ENCODE measurements at regions not wholly inside any gene's neighbourhood (a gene's known extent, or its start where the extent isn't known, plus 50 kb on each side); places are given as distances from the start of the nearest gene placed in this dataset.

- no peak for DNase-seq (ENCODE audit: low read depth in 4 of 4, low spot score in 2 of 4)
Measured at GRCh38 chr19:29292153-29292552, 79.2 kb upstream of the UQCRFS1 start.

DNA sequence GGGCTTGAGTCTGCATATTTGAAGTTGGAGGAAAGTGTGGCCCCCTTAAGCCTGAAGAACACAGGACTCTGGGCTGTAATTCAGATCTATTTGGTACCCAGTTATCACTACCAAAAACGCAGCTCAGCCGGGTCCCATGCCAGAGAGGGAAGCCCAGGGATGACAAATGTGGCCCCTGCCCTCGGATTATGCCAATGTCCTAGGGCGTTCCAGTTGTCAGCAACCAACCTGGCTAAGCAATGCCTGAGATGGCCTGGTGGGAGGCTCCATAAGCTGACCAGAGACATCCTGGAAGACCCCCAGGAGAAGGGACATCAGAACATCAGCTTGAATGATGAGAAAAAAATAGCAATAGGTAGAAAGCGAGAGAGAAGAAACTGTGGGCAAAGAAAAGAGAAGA, 79.6 kb upstream of the UQCRFS1 start:
- no peak for DNase-seq (ENCODE audit: low read depth in 4 of 4, low spot score in 2 of 4)

- no peak for DNase-seq (ENCODE audit: low read depth in 4 of 4, low spot score in 2 of 4)
Measured at GRCh38 chr19:29293292-29293691, 80.3 kb upstream of the UQCRFS1 start.

GRCh38 chr19:29293736-29294342, 80.9 kb upstream of the UQCRFS1 start:
- no peak for DNase-seq (ENCODE audit: low read depth in 4 of 4, low spot score in 2 of 4)

DNA sequence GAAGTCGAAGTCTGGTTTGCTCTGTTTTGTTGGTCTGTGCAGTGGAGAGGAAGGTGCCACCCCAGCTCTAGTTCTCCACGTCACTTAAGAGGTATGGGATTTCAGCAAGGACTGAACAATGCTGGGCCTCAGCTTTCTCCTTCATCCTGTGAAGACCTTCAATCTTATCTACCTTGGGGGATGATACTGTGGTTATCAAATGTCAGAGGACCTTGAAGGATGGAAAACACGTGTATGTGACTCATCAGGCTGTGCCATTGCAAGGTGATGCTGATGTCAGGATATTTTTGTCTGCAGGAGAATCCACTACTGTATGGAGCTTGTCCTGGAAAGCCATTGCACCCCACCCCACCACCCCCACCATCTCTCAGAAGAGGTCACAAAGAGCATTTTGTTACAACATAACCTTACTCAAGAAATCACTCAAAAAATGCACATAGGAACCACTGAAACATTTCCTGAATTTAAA, 81.4 kb upstream of the UQCRFS1 start:
- DNase-seq (ENCODE audit: low read depth in 4 of 4, low spot score in 2 of 4) = no peak

GRCh38 chr19:29295285-29295684, 82.3 kb upstream of the UQCRFS1 start:
- no peak for DNase-seq (ENCODE audit: low read depth in 4 of 4, low spot score in 2 of 4)

GRCh38 chr19:29297381-29297780, 84.4 kb upstream of the UQCRFS1 start:
- no peak for DNase-seq (ENCODE audit: low read depth in 4 of 4, low spot score in 2 of 4)

GRCh38 chr19:29299416-29300380, 86.7 kb upstream of the UQCRFS1 start:
- DNase-seq (ENCODE audit: low read depth in 4 of 4, low spot score in 2 of 4) = no peak

DNA sequence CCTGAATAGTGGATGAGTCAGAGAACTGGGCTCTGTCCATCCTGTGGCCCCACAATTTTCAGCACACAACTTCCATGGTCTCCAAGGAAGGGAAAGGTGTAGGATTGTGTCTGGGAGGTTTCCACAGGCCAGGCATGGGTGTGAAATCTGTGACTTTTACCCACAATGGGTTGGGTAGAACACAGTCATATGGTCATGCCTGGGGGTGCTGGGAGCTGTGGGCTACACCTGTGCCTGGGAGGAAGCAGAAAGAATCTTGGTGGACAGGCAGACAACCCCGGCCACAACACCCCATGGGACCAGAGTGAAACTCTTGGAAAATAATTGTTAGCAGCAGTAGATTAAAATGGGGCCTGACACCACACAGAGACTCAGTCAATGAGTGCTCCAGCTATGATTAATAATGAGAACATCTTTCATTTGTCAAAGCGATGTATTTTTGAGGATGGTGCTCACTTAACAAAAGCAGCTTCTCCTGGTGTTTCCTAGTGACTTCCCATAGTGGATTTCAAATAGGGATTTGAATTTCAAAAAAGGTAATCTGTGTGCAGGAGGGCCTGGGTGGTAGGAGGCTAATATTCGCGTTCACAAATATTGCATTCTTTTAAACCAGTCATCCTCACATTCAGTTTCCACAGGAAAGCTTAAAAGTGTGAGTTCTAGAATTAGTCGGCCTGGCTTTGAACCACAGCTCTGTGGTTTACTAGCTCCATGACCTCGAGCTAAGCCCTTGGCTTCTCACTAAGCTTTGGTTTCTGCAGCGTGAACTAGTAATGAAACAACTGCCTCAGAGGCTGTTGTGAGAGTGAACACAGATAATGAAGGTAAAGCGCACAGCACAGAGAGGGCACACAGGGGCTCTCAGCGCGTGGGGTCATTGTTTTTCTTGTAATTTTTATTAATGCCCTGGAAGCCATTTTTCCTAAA, 89.3 kb upstream of the UQCRFS1 start:
- DNase-seq (ENCODE audit: low read depth in 4 of 4, low spot score in 2 of 4) = no peak

DNA sequence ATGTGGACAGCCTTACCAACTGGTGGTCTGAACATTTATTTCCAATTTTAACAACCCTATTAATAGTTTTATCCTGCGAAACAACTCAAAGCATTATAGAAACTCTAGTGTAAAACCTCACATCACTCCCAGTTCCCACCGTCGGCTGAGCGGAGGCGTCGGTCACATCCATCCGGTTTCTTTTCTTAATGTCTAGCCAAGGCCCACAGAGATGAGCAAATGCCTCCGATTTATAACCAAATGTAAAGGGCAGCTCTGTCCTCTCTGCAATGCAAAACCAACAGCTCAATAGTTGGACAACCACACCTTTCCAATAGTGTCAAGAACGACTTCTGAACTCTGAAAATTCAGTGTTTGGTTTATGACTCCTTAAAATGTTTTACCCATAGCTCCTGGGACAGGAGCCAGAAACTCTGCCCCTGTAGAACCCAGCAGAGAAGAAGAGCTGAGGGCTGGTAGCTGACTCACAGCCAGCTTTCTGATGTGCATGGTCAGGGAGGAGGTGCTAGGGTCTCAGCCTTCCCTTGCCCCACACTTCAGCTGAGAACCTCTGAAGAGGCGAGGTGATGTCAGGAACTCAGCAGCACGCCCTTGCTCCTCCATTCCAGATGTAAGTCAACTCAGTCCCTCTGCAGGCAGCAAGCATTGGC, 90.2 kb upstream of the UQCRFS1 start:
- DNase-seq (ENCODE audit: low read depth in 4 of 4, low spot score in 2 of 4) = no peak

DNA sequence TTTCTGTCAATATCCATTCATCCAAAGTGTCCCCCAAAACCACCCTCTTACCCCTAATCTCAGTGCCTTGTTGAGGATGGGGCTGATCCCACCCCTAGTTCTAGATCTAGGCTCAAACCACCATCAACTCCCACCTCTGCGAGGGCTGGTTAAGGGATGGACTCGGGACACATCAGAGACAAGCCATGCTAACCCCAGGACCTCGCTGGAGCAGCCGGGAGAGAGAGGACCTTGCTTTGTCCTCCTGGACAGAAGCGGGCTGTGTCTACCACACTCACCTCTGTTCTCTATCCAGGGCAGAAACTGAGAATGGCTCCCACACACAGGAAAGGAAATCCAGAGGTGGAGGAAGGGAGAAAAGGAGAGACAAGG, 90.8 kb upstream of the UQCRFS1 start:
- no peak for DNase-seq (ENCODE audit: low read depth in 4 of 4, low spot score in 2 of 4)

GRCh38 chr19:29305268-29305667, 92.3 kb upstream of the UQCRFS1 start:
- DNase-seq (ENCODE audit: low read depth in 4 of 4, low spot score in 2 of 4) = no peak

- DNase-seq (ENCODE audit: low read depth in 4 of 4, low spot score in 2 of 4) = no peak
Measured at GRCh38 chr19:29308977-29309590, 96.1 kb upstream of the UQCRFS1 start.

DNA sequence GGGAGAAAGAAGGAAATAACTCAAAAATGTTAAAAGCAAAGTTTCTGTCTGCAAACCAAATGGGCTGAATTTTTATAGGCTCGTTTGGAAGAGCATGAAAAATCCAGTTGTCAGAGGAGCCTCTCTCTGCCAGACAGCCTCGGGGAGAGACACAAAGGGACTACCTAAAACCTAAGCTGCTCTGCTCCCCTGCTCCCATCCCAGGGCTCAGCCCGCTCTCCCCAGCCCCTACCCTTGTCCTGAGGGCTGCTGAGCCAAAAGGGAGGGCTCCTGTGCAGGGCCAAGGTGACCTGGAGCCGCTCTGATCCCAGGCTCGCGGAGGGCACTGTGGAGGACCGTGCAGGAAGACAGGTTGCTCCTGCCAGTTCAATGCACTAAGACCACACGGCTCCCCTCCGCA, 96.7 kb upstream of the UQCRFS1 start:
- no peak for DNase-seq (ENCODE audit: low read depth in 4 of 4, low spot score in 2 of 4)

DNA sequence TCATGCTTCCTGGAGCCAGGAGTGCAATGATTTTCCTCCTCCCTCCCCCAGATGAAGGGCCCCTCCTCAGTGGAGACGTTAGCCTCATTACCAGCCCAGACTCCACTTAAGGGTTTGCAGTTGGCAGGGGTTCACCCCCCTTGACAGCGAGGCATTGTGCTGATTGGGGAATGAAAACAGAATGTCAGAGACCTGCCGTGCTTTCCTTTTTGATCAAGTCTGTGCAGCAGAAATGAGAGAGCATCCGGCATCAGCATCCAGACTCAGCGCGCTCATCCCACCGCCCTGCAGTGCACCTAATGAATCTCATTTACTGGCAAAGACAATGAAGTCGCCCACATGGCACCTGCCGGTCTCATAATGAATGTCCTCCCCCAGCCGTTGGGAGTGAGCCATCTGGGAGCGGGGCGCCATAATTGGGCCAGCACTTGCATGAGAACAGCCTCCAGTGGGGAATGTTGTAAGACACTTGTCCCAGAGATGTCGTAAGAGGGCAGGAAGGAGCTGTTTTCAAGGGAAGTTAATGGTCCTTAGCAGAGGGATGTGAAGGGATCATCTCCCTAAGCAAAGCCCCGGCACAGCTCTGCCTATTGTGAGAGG, 98.3 kb upstream of the UQCRFS1 start:
- no peak for DNase-seq (ENCODE audit: low read depth in 4 of 4, low spot score in 2 of 4)

GRCh38 chr19:29315556-29316190, 102.7 kb upstream of the UQCRFS1 start:
- DNase-seq (ENCODE audit: low read depth in 4 of 4, low spot score in 2 of 4) = no peak

DNA sequence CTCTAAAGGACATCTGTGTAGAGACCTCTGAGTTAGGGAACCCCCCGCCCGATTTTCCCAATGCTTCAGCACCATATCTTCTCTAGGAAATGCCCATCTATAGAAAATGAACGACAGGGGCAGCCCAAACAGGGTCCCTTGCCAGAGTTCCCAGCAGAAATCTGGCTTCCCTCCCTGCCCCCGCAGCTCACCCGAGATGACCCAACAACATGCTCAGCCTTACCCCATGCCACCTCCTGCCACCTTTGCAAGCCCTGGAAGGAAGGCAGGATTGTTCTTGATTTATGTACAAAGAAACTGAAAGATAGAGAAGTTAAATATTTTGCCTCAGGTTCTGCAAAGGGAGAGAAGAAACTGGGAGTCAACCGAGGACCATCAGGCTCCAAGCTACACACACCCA, 105.6 kb upstream of the UQCRFS1 start:
- DNase-seq (ENCODE audit: low read depth in 4 of 4, low spot score in 2 of 4) = no peak

DNA sequence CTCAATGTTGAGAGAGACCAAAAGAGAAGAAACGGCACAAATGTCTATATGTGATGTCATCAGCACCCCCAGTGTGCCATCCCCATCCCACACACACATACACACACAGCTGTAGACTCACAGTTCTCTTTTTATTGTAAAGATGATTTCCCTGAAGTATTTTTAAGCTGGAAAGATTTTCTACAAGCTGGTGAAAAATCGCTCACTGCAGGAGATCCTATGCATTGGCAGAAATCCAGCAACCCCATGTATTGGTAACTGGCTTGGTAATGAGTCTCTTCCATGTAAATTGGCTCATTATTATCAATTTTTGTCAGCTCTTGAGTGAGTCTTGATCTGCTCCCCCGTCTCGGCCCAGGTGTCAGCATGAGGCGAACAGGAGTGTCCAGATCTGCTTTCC, 107.1 kb upstream of the UQCRFS1 start:
- no peak for DNase-seq (ENCODE audit: low read depth in 4 of 4, low spot score in 2 of 4)

DNA sequence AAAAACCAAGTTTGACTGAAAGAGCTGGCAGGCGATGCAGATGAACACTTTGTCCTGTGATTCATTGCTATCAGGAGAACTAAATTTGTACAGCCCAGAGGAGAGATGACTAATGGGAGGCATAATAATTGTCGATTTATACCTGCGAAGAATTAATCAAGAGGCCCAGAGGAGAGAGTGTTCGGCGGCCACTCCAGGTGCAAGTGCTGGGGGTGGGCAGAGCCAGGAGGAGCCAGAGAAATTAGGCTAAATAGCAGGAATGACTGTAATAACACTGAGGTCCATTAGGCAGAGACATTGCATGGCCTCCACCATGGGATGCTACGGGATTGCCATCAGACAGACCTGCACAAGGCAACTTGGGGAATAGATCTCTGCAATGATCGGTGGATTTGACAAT, 107.7 kb upstream of the UQCRFS1 start:
- no peak for DNase-seq (ENCODE audit: low read depth in 4 of 4, low spot score in 2 of 4)
